ENCODE measurements at regions not wholly inside any gene's neighbourhood (a gene's known extent, or its start where the extent isn't known, plus 50 kb on each side); places are given as distances from the start of the nearest gene placed in this dataset.

GRCh38 chr2:207248702-207249377, 83.1 kb upstream of the KLF7 start:
- H3K36me3 ChIP-seq (ENCODE audit: control insufficient read depth in 4 of 4, insufficient read depth in 3 of 4, low read depth in 1 of 4, low read length in 3 of 4): no peaks in the 10 kb centered on the region
- H3K27me3 ChIP-seq (ENCODE audit: control insufficient read depth in 4 of 4, insufficient read depth in 4 of 4, low read length in 3 of 4): no peaks in the 10 kb centered on the region

More at GRCh38 chr2:207248702-207249377, 83.1 kb upstream of the KLF7 start:
- Histone ChIP-seq H3K4me1 (ENCODE audit: control insufficient read depth in 4 of 4, insufficient read depth in 4 of 4, low read length in 3 of 4) (no peaks in the 10 kb centered on the region), H3K9ac (ENCODE audit: low read depth in 1 of 2, low read length in 2 of 2) (no peak overlapping the region), H3K4me3 (ENCODE audit: low read depth in 1 of 3, low read length in 3 of 3) (no peak overlapping the region), H3K27ac (ENCODE audit: low read depth in 1 of 2, low read length in 2 of 2) (no peak overlapping the region), H3K9me3 (ENCODE audit: control insufficient read depth in 4 of 4, low read length in 3 of 4) (no peaks in the 10 kb centered on the region)
- TF ChIP-seq, protein P1, sequence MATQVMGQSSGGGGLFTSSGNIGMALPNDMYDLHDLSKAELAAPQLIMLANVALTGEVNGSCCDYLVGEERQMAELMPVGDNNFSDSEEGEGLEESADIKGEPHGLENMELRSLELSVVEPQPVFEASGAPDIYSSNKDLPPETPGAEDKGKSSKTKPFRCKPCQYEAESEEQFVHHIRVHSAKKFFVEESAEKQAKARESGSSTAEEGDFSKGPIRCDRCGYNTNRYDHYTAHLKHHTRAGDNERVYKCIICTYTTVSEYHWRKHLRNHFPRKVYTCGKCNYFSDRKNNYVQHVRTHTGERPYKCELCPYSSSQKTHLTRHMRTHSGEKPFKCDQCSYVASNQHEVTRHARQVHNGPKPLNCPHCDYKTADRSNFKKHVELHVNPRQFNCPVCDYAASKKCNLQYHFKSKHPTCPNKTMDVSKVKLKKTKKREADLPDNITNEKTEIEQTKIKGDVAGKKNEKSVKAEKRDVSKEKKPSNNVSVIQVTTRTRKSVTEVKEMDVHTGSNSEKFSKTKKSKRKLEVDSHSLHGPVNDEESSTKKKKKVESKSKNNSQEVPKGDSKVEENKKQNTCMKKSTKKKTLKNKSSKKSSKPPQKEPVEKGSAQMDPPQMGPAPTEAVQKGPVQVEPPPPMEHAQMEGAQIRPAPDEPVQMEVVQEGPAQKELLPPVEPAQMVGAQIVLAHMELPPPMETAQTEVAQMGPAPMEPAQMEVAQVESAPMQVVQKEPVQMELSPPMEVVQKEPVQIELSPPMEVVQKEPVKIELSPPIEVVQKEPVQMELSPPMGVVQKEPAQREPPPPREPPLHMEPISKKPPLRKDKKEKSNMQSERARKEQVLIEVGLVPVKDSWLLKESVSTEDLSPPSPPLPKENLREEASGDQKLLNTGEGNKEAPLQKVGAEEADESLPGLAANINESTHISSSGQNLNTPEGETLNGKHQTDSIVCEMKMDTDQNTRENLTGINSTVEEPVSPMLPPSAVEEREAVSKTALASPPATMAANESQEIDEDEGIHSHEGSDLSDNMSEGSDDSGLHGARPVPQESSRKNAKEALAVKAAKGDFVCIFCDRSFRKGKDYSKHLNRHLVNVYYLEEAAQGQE (IDR thresholded peaks at IDR 0.05): no peak
- TF ChIP-seq RXRA (IDR thresholded peaks at IDR 0.05) (no peak), RAD21 (IDR thresholded peaks at IDR 0.05) (no peak), SP1 (IDR thresholded peaks at IDR 0.05) (no peak), HNF4G (IDR thresholded peaks at IDR 0.05) (no peak), GABPA (IDR thresholded peaks at IDR 0.05 in 1 of 2, conservative IDR thresholded peaks at IDR 0.05 in 1 of 2) (no peak), YY1 (IDR thresholded peaks at IDR 0.05) (no peak), NR2F2 (IDR thresholded peaks at IDR 0.05) (no peak), TAF1 (conservative IDR thresholded peaks at IDR 0.05) (no peak), ZBTB33 (IDR thresholded peaks at IDR 0.05) (no peak), EGR1 (IDR thresholded peaks at IDR 0.05; ENCODE audit: low read depth in 2 of 2) (no peak), FOXA1 (IDR thresholded peaks at IDR 0.05) (no peak), HNF4A (conservative IDR thresholded peaks at IDR 0.05) (no peak), FOXA2 (IDR thresholded peaks at IDR 0.05) (no peak), JUND (IDR thresholded peaks at IDR 0.05) (no peak), MAX (IDR thresholded peaks at IDR 0.05) (no peak)
- TF ChIP-seq, protein P2, sequence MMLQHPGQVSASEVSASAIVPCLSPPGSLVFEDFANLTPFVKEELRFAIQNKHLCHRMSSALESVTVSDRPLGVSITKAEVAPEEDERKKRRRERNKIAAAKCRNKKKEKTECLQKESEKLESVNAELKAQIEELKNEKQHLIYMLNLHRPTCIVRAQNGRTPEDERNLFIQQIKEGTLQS (IDR thresholded peaks at IDR 0.05): no peak
- TF ChIP-seq, protein P3, sequence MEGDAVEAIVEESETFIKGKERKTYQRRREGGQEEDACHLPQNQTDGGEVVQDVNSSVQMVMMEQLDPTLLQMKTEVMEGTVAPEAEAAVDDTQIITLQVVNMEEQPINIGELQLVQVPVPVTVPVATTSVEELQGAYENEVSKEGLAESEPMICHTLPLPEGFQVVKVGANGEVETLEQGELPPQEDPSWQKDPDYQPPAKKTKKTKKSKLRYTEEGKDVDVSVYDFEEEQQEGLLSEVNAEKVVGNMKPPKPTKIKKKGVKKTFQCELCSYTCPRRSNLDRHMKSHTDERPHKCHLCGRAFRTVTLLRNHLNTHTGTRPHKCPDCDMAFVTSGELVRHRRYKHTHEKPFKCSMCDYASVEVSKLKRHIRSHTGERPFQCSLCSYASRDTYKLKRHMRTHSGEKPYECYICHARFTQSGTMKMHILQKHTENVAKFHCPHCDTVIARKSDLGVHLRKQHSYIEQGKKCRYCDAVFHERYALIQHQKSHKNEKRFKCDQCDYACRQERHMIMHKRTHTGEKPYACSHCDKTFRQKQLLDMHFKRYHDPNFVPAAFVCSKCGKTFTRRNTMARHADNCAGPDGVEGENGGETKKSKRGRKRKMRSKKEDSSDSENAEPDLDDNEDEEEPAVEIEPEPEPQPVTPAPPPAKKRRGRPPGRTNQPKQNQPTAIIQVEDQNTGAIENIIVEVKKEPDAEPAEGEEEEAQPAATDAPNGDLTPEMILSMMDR (IDR thresholded peaks at IDR 0.05; ENCODE audit: low read depth, low read length, missing input control): no peak
- WGBS: 95% methylated on average over 4 of the region's 4 CpGs
- no peak for DNase-seq (ENCODE audit: low spot score)

Measured in liver (tissue), 8 donors.